Hepatocyte (in vitro differentiated cells): ENCODE measurements at regions not wholly inside any gene's neighbourhood (a gene's known extent, or its start where the extent isn't known, plus 50 kb on each side); places are given as distances from the start of the nearest gene placed in this dataset.

ENCODE experiments used
- DNase-seq: peaks from one replicate; pipeline ENCODE4 v3.0.0-alpha.2; 2016; ENCODE audit warnings: low spot score
- H2AFZ ChIP-seq: fragments of 200-600 bp; sonication (generic); 2 replicates; pipeline ENCODE4 v1.6.0; 2016; ENCODE audit warnings: antibody characterized with exemption, mild to moderate bottlenecking
- H3K27ac ChIP-seq: fragments of 200-600 bp; sonication (generic); 2 replicates; pipeline ENCODE4 v1.5.1; 2016; ENCODE audit warnings: mild to moderate bottlenecking
- H3K27me3 ChIP-seq: fragments of 200-600 bp; sonication (generic); 2 replicates; pipeline ENCODE4 v1.6.1; 2016
- H3K36me3 ChIP-seq: fragments of 200-600 bp; sonication (generic); replicated peaks from 2 replicates; pipeline ENCODE4 v1.5.1; 2016; ENCODE audit warnings: low read depth; ENCODE audit not compliant: insufficient read depth
- H3K4me1 ChIP-seq: fragments of 200-600 bp; sonication (generic); 2 replicates; pipeline ENCODE4 v1.5.1; 2016; ENCODE audit warnings: mild to moderate bottlenecking, moderate library complexity; ENCODE audit not compliant: insufficient read depth
- H3K4me2 ChIP-seq: fragments of 200-600 bp; sonication (generic); 2 replicates; pipeline ENCODE4 v1.6.0; 2016
- H3K4me3 ChIP-seq: fragments of 200-600 bp; sonication (generic); 2 replicates; pipeline ENCODE4 v1.5.1; 2016; ENCODE audit warnings: mild to moderate bottlenecking
- H3K79me2 ChIP-seq: fragments of 200-600 bp; sonication (generic); 2 replicates; pipeline ENCODE4 v1.6.0; 2017; ENCODE audit warnings: mild to moderate bottlenecking
- H3K9me2 ChIP-seq: fragments of 200-600 bp; sonication (generic); replicated peaks from 2 replicates; pipeline ENCODE4 v1.6.0; 2017; ENCODE audit warnings: mild to moderate bottlenecking; ENCODE audit not compliant: insufficient read depth
- H3K9me3 ChIP-seq: fragments of 200-600 bp; sonication (generic); 2 replicates; pipeline ENCODE4 v1.5.1; 2016; ENCODE audit warnings: low read depth, mild to moderate bottlenecking
- H4K20me1 ChIP-seq: fragments of 200-600 bp; sonication (generic); 2 replicates; pipeline ENCODE4 v1.6.0; 2016; ENCODE audit warnings: mild to moderate bottlenecking; ENCODE audit not compliant: insufficient read depth, poor library complexity, severe bottlenecking
- CTCF ChIP-seq: fragments of 200-600 bp; sonication (generic); IDR thresholded peaks from 2 replicates; pipeline ENCODE4 v1.5.1; 2016; ENCODE audit warnings: antibody characterized with exemption, mild to moderate bottlenecking; ENCODE audit not compliant: poor library complexity
- EZH2 ChIP-seq: fragments of 200-600 bp; sonication (generic); IDR thresholded peaks from 2 replicates; pipeline ENCODE4 v1.6.1; 2016; ENCODE audit warnings: antibody characterized with exemption, mild to moderate bottlenecking, borderline replicate concordance
- EZH2phosphoT487 ChIP-seq: fragments of 200-600 bp; sonication (generic); IDR thresholded peaks from one replicate; pipeline ENCODE4 v1.6.1; 2018; ENCODE audit warnings: antibody characterized with exemption, mild to moderate bottlenecking, low read depth, moderate library complexity; ENCODE audit not compliant: unreplicated experiment, severe bottlenecking
- WGBS: methylation state at CpG from one replicate; pipeline ENCODE4 v1.1.6; 2016; ENCODE audit warnings: low lambda C conversion rate; ENCODE audit errors: missing lambda C conversion rate; 5-methylcytosine and 5-hydroxymethylcytosine counted together

GRCh38 chr18:78673516-78674321 lies 305.9 kb upstream of the SALL3 start:
- no peak for DNase-seq
- H3K27me3 ChIP-seq: no peaks in the 10 kb centered on the region
- H3K9me3 ChIP-seq: no peaks in the 10 kb centered on the region
- TF ChIP-seq EZH2 (no peak), EZH2phosphoT487 (no peak), CTCF (no peak)
- no peak overlapping the region for H3K4me2 ChIP-seq
- no peaks in the 10 kb centered on the region for H3K79me2 ChIP-seq
- no peaks in the 10 kb centered on the region for H4K20me1 ChIP-seq
- no peaks in the 10 kb centered on the region for H3K36me3 ChIP-seq
- no peak overlapping the region for H3K27ac ChIP-seq
- no peaks in the 10 kb centered on the region for H3K9me2 ChIP-seq
- no peak overlapping the region for H3K4me3 ChIP-seq
- WGBS: 87% methylated on average over 19 of the region's 19 CpGs
- no peak overlapping the region for H2AFZ ChIP-seq
- H3K4me1 ChIP-seq: peaks cover 5% of the 10 kb centered on the region

DNA sequence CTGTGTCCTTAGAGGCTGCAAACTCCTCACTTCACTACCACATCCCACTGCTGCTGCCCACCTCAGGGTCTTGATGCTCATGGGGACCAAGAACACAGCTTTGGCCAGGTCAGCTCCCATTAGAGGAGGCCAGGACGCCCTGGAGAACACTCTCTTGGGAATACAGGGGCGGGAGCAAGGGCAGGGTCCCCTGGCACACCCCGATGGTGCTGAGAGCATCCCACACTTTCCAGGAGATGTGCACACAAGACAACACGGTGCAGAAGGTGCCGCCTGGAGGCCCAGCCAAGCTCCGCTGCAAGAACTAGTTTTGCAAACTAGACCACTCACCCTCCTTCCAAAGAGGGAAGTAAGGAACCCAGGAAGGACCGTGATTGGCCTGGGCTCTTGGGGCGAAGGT lies 304.4 kb upstream of the SALL3 start:
- Histone ChIP-seq H3K4me1 (peaks cover 5% of the 10 kb centered on the region), H4K20me1 (no peaks in the 10 kb centered on the region), H3K27me3 (no peaks in the 10 kb centered on the region), H3K9me3 (no peaks in the 10 kb centered on the region), H3K27ac (no peak overlapping the region), H2AFZ (no peak overlapping the region), H3K36me3 (no peaks in the 10 kb centered on the region), H3K79me2 (no peaks in the 10 kb centered on the region), H3K4me2 (no peak overlapping the region), H3K4me3 (no peak overlapping the region), H3K9me2 (no peaks in the 10 kb centered on the region)
- TF ChIP-seq EZH2phosphoT487: no peak
- no peak for TF ChIP-seq EZH2
- no peak for TF ChIP-seq CTCF
- DNase-seq: no peak
- WGBS: 92% methylated on average over 8 of the region's 8 CpGs

GRCh38 chr18:78676622-78677482 lies 302.8 kb upstream of the SALL3 start:
- Histone ChIP-seq H3K27me3 (no peaks in the 10 kb centered on the region), H3K36me3 (no peaks in the 10 kb centered on the region), H3K9me3 (no peaks in the 10 kb centered on the region), H3K4me2 (no peak overlapping the region), H3K27ac (no peak overlapping the region), H2AFZ (no peak overlapping the region), H3K79me2 (no peaks in the 10 kb centered on the region), H4K20me1 (no peaks in the 10 kb centered on the region), H3K9me2 (no peaks in the 10 kb centered on the region), H3K4me3 (no peak overlapping the region), H3K4me1 (no peaks in the 10 kb centered on the region)
- 92% methylated on average over 19 of the region's 19 CpGs for WGBS
- TF ChIP-seq CTCF: no peak
- no peak for TF ChIP-seq EZH2phosphoT487
- no peak for TF ChIP-seq EZH2
- no peak for DNase-seq
